DMS153 treated with DMSO at 0.1 percent for 48 hours (cell line): ENCODE measurements at regions not wholly inside any gene's neighbourhood (a gene's known extent, or its start where the extent isn't known, plus 50 kb on each side); places are given as distances from the start of the nearest gene placed in this dataset.
A peak's percentile ranks its signal among the peaks of the same experiment; 100 is the strongest.

ENCODE experiments used
- DNase-seq: peaks from one replicate; lab custom pipeline; 2025; ENCODE audit not compliant: unreplicated experiment; lab: John Stamatoyannopoulos, UW

- DNase-seq = no peak
Observed at GRCh38 chr3:30352410-30353318, 253.7 kb upstream of the TGFBR2 start.

GRCh38 chr3:30353711-30354467 lies 252.5 kb upstream of the TGFBR2 start:
- no peak for DNase-seq

- DNase-seq = no peak
Observed at GRCh38 chr3:30354513-30354912, 251.9 kb upstream of the TGFBR2 start.

- DNase-seq = peak; percentile 66
Observed at GRCh38 chr3:30354972-30355371, 251.4 kb upstream of the TGFBR2 start.

DNA sequence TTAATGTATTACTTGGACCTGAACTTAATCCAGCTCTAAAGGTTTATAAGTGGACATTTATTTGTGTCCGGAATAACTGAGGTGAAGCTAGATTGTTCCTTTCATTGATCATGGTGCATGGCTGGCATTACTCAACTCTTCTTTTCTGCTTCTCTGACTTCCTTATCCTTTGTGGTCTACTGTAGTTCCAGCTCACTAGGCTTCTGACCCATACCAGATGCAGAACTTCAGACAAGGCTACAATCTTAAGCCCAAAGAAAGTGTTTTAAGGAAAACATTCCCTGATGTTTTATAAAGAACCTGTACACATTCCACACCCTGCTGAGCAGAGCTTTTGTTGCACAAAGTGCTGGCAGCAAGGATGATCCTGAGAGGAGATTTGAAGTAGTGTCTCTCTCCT lies 250.8 kb upstream of the TGFBR2 start:
- DNase-seq = no peak

- DNase-seq = no peak
Observed at GRCh38 chr3:30356866-30357753, 249.3 kb upstream of the TGFBR2 start.

- no peak for DNase-seq
Observed at GRCh38 chr3:30357897-30358296, 248.5 kb upstream of the TGFBR2 start.

DNA sequence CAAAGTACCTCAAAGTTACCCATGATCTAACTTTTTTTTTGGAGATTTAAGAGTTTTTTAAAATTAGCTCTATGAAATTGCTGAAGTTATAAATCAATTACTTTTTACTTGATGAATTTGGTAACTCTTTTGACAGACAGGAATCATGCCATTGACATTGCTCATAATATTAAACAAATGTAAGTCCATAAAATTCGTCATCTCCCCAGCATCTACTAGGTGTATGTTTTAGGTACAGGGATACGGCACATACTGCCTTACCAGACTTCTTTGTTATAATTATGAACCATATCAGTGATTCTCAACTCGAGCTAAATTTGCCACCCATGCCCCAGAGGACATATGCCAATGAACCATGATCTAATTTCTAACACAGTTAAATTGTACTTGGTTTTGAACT lies 247.5 kb upstream of the TGFBR2 start:
- DNase-seq = no peak

DNA sequence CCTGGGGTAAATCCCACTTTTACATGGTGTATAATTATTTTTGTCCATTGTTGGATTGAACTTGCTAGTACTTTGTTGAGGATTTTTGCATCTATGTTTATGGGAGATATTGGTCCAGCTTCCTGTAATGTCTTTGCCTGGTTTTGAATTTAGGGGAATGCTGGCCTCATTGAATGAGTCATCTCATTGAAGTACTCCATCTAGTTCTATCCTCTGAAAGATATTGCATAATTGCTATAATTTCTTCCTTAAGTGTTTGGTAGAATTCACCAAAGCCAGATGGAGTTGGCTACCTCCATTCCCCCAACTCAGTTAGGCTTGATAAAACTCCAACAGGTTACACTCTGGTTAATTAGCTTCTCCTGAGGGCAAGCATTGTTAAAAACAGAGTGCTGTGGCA lies 237.4 kb upstream of the TGFBR2 start:
- DNase-seq = no peak

DNA sequence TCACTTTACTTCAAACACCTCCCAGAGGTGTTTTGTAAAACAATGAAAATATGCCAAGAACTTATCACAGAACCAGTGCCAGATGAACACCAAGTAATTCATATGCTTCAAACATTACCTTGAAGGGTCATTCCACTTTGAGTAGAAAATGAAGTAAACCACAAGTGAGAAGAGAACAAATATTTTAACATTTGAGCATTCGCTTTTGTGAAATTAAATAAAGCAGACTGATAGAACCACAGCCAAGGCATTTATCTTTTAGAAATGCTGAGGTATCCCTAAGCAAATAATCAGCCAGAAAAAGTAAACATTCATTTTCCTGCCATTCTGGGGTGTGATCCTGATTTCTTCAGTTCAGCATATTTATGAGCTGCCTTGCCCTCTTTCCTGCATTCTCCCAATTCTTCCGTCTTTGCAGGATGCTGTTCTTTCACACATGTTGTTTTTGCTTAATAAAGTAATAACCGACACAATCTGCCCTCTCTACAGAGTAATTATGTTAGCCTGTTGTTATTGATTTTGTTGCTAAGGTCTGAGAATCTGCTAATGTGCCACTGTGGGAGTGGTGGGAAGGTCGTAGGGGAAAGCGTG lies 235.6 kb upstream of the TGFBR2 start:
- no peak for DNase-seq

DNA sequence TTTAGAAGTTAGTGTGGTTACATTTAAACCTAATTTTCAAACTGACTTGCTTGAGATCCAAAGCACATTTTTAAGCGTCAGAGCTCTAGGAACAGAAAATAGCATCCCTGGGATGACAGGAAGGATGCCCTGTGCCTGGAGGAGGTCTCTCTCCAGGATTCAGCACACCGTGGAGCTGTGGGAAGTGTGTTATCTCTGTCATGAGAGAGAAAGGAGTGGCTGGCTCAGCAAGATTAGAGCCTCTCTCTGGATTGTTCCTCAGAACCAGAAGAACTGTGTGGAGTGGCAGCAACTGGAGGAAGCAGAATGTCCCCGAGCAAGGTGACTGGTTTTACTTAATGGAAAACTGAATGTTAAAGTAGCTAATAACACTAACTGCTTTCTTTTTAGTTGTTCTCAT lies 233.6 kb upstream of the TGFBR2 start:
- no peak for DNase-seq

- DNase-seq = no peak
Observed at GRCh38 chr3:30384546-30385072, 221.8 kb upstream of the TGFBR2 start.

DNA sequence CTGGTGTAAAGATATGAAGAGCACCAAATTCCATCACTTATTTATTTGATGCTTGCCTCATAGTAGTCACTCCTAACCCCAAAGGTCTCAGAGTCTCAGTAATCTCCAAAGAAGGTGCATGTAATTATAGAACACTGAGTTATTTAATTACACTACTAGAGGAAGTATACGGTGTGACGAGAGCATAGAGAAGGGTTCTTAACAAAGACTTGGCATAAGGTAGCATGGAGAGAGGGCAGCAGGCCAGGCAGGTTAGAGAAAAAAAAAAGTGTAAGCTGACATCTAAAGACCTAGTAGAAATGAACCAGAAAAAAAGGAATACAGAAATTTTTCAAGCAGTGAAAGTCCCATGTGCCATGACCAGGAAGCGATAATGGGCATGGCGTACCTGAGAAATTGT lies 213.3 kb upstream of the TGFBR2 start:
- no peak for DNase-seq

DNA sequence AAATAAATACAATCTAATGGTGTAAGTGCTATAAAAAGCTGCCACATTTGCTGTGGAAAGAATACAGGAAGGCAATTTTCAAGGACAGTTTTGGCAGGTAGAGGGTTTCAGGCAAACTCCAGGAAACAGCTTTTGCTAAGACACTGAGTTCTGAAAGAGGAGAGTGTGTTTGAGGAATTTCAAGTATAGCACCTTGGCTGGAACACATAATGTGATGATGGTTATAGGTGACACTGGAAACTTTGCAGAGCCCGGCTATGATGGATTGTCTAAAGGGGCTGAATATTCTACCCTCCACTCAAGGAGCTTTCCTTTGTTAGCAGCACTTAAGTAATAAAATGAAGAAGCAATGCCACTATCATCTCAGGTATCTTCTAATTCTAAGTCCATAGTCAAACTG lies 209.4 kb upstream of the TGFBR2 start:
- DNase-seq = no peak

- DNase-seq = no peak
Observed at GRCh38 chr3:30399394-30400181, 206.8 kb upstream of the TGFBR2 start.

- no peak for DNase-seq
Observed at GRCh38 chr3:30400926-30401325, 205.5 kb upstream of the TGFBR2 start.

DNA sequence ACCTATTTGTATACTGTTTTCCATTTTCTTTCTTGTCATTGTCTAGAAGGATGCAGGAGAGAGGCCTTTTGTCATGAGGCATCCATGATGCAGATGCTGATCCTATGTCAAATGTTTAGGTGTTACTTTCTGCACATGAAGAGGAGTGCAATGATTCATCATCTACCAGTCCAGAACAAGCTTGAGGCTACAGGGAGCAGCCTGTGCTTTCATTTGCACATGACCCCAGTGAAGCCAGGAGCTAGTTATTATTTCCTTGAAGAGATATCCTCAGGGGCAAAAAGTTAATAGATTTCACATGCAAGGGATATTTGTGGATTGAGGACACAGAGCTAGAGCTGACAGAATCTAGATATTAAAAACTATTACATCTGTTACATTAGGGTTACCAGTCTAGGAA lies 204.4 kb upstream of the TGFBR2 start:
- DNase-seq = no peak

GRCh38 chr3:30407651-30408050 lies 198.8 kb upstream of the TGFBR2 start:
- DNase-seq = no peak

DNA sequence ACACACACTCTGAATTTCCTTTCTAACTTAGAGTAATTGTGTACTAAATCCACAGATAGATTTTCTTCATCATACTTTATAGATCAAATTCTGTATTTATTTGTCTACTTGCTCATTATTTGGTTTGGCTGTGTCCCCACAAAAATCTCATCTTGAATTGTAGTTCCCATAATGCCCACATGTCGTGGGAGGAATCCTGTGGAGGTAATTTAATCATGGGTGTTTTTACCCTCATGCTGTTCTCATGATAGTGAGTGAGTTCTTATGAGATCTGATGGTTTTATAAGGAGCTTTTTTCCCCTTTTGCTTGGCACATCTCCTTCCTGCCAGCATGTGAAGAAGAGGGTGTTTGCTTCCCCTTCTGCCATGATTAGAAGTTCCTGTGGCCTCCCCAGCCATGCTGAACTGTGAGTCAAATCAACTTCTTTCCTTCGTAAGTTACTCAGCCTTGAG lies 198.3 kb upstream of the TGFBR2 start:
- DNase-seq = no peak

- no peak for DNase-seq
Observed at GRCh38 chr3:30418443-30418842, 188.0 kb upstream of the TGFBR2 start.
